Sigmoid colon (tissue), 4 donors: ENCODE measurements at regions not wholly inside any gene's neighbourhood (a gene's known extent, or its start where the extent isn't known, plus 50 kb on each side); places are given as distances from the start of the nearest gene placed in this dataset.

ENCODE experiments used
- POLR2AphosphoS5 ChIP-seq, 4 donors: sonication (generic); formaldehyde crosslinking; IDR thresholded peaks; one replicate each; pipeline ENCODE4 v1.6.1; 2017; ENCODE audit warnings: antibody characterized with exemption in 4 of 4
- TF ChIP-seq, protein P1 (sequence below), 4 experiments: fragments of 450-650 bp in 3 of 4; fragments of 200-600 bp in 1 of 4; IDR thresholded peaks; one replicate each; pipeline ENCODE4 v1.5.1; 2016 to 2019; ENCODE audit warnings: antibody characterized with exemption in 4 of 4, mild to moderate bottlenecking in 3 of 4, moderate library complexity in 2 of 4

DNA sequence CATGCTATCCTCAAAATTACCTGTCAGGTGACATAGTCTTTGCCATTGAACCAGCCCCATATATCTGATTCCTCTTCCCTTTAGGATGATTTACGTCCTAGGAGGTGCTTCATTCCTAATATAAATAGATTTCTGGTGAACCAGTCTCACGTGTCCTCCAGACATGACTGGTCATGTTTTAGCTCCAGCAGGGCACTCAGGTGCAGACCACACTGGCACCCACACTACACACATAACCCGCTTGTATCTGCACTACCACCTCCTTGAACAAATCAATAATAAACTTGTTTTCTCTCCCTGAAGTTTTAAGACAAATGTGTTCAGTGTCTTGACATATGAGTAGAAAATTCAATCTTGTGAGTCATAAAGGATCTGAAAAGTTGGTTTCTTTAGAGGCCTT, 155.5 kb downstream of the GOLIM4 start:
- TF ChIP-seq POLR2AphosphoS5 (IDR thresholded peaks at IDR 0.05), result no peak
- TF ChIP-seq, protein P1, sequence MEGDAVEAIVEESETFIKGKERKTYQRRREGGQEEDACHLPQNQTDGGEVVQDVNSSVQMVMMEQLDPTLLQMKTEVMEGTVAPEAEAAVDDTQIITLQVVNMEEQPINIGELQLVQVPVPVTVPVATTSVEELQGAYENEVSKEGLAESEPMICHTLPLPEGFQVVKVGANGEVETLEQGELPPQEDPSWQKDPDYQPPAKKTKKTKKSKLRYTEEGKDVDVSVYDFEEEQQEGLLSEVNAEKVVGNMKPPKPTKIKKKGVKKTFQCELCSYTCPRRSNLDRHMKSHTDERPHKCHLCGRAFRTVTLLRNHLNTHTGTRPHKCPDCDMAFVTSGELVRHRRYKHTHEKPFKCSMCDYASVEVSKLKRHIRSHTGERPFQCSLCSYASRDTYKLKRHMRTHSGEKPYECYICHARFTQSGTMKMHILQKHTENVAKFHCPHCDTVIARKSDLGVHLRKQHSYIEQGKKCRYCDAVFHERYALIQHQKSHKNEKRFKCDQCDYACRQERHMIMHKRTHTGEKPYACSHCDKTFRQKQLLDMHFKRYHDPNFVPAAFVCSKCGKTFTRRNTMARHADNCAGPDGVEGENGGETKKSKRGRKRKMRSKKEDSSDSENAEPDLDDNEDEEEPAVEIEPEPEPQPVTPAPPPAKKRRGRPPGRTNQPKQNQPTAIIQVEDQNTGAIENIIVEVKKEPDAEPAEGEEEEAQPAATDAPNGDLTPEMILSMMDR (IDR thresholded peaks at IDR 0.05), result no peak
